ENCODE measurements at regions not wholly inside any gene's neighbourhood (a gene's known extent, or its start where the extent isn't known, plus 50 kb on each side); places are given as distances from the start of the nearest gene placed in this dataset.

GRCh38 chr1:219310181-219310728 lies 136.6 kb downstream of the LYPLAL1 start:
- TF ChIP-seq EZH2phosphoT487 (conservative IDR thresholded peaks at IDR 0.05; ENCODE audit: low read length), result no peak
- no peak for TF ChIP-seq CTCF (IDR thresholded peaks at IDR 0.05; ENCODE audit: insufficient read depth, low read length, poor library complexity, severe bottlenecking)
